Trophoblast cell (in vitro differentiated cells and primary cell): ENCODE measurements at regions not wholly inside any gene's neighbourhood (a gene's known extent, or its start where the extent isn't known, plus 50 kb on each side); places are given as distances from the start of the nearest gene placed in this dataset.

Experiments used
- DNase-seq, 2 donors: peaks; one replicate each; pipeline ENCODE4 v3.0.0-alpha.2; 2016
- H2AFZ ChIP-seq: 2 replicates; pipeline ENCODE4 v1.6.1; 2013; ENCODE audit warnings: low read length, moderate library complexity, mild to moderate bottlenecking; ENCODE audit not compliant: insufficient read depth, poor library complexity
- H2AK5ac ChIP-seq: 2 replicates; pipeline ENCODE4 v1.6.1; 2013; ENCODE audit warnings: mild to moderate bottlenecking, low read length
- H2BK120ac ChIP-seq: 2 replicates; pipeline ENCODE4 v1.6.1; 2013; ENCODE audit warnings: low read length, mild to moderate bottlenecking, moderate library complexity; ENCODE audit not compliant: insufficient read depth, poor library complexity
- H2BK12ac ChIP-seq: 2 replicates; pipeline ENCODE4 v1.6.1; 2013; ENCODE audit warnings: mild to moderate bottlenecking, low read length, moderate library complexity
- H2BK5ac ChIP-seq: 2 replicates; pipeline ENCODE4 v1.6.1; 2013; ENCODE audit warnings: low read length, low read depth, moderate library complexity, mild to moderate bottlenecking; ENCODE audit not compliant: poor library complexity
- H3K14ac ChIP-seq: 2 replicates; pipeline ENCODE4 v1.6.1; 2013; ENCODE audit warnings: mild to moderate bottlenecking, low read length
- H3K18ac ChIP-seq: 2 replicates; pipeline ENCODE4 v1.6.1; 2013; ENCODE audit warnings: mild to moderate bottlenecking, low read length
- H3K23ac ChIP-seq: 2 replicates; pipeline ENCODE4 v1.6.1; 2013; ENCODE audit warnings: low read length
- H3K27ac ChIP-seq: 2 replicates; pipeline ENCODE4 v1.5.1; 2013; ENCODE audit warnings: low read depth, mild to moderate bottlenecking, inconsistent platforms, low read length, moderate library complexity
- H3K27me3 ChIP-seq: 2 replicates; pipeline ENCODE4 v1.6.1; 2013; ENCODE audit warnings: inconsistent platforms, mild to moderate bottlenecking, low read length, moderate library complexity; ENCODE audit not compliant: insufficient read depth
- H3K36me3 ChIP-seq, 2 experiments: 1 replicate in 1 of 2; 2 replicates in 1 of 2; pipeline ENCODE4 v1.6.1; 2013; ENCODE audit warnings: low read length in 2 of 2, mild to moderate bottlenecking in 2 of 2, moderate library complexity in 1 of 2; ENCODE audit not compliant: insufficient read depth in 2 of 2, control insufficient read depth in 1 of 2
- H3K4ac ChIP-seq: 2 replicates; pipeline ENCODE4 v1.6.1; 2013; ENCODE audit warnings: low read depth, mild to moderate bottlenecking, low read length, moderate library complexity
- H3K4me1 ChIP-seq, 2 experiments: 1 replicate in 1 of 2; 2 replicates in 1 of 2; pipeline ENCODE4 v1.6.1; 2013; ENCODE audit warnings: low read length in 2 of 2, mild to moderate bottlenecking in 2 of 2, moderate library complexity in 1 of 2; ENCODE audit not compliant: insufficient read depth in 2 of 2, control insufficient read depth in 1 of 2
- H3K4me2 ChIP-seq: 2 replicates; pipeline ENCODE4 v1.6.1; 2013; ENCODE audit warnings: inconsistent platforms, mild to moderate bottlenecking, low read length, moderate library complexity
- H3K4me3 ChIP-seq: 2 replicates; pipeline ENCODE4 v1.5.1; 2013; ENCODE audit warnings: mild to moderate bottlenecking, low read depth, low read length, inconsistent platforms
- H3K79me1 ChIP-seq: one replicate; pipeline ENCODE4 v1.6.1; 2013; ENCODE audit warnings: low read length
- H3K79me2 ChIP-seq: 2 replicates; pipeline ENCODE4 v1.6.1; 2013; ENCODE audit warnings: low read length, mild to moderate bottlenecking; ENCODE audit not compliant: control insufficient read depth, insufficient read depth, poor library complexity
- H3K9ac ChIP-seq: 2 replicates; pipeline ENCODE4 v1.6.1; 2013; ENCODE audit warnings: mild to moderate bottlenecking, low read length
- H3K9me3 ChIP-seq: 2 replicates; pipeline ENCODE4 v1.6.1; 2013; ENCODE audit warnings: low read depth, mild to moderate bottlenecking, control low read depth, inconsistent platforms, low read length; ENCODE audit not compliant: insufficient read depth
- H4K12ac ChIP-seq: 2 replicates; pipeline ENCODE4 v1.6.1; 2013; ENCODE audit warnings: low read depth, mild to moderate bottlenecking, low read length, moderate library complexity
- H4K8ac ChIP-seq: 2 replicates; pipeline ENCODE4 v1.6.1; 2013; ENCODE audit warnings: low read depth, mild to moderate bottlenecking, low read length, moderate library complexity
- H4K91ac ChIP-seq: one replicate; pipeline ENCODE4 v1.6.1; 2013; ENCODE audit warnings: low read depth, mild to moderate bottlenecking, low read length, moderate library complexity
- WGBS: extraction: QIAGEN DNeasy Blood & Tissue Kit; methylation state at CpG from one replicate; pipeline ENCODE4 v1.1.7; 2013; ENCODE audit warnings: missing lambda C conversion rate; ENCODE audit not compliant: insufficient read length, insufficient coverage; ENCODE audit errors: extremely low coverage; 5-methylcytosine and 5-hydroxymethylcytosine counted together

GRCh38 chr3:110656394-110657025 lies 415.1 kb upstream of the NECTIN3 start:
- WGBS: no CpG with 5 or more reads among the region's 3 CpGs

GRCh38 chr3:110664148-110664547 lies 407.5 kb upstream of the NECTIN3 start:
- H3K79me1 ChIP-seq: no peaks in the 10 kb centered on the region
- no peaks in the 10 kb centered on the region for H3K4me1 ChIP-seq
- H3K18ac ChIP-seq: no peak overlapping the region
- H3K23ac ChIP-seq: no peak overlapping the region
- no peak overlapping the region for H3K27ac ChIP-seq
- no peak overlapping the region for H3K4me3 ChIP-seq
- WGBS: no CpG with 5 or more reads among the region's 2 CpGs
- H3K27me3 ChIP-seq: no peaks in the 10 kb centered on the region
- no peak overlapping the region for H2BK120ac ChIP-seq
- H4K12ac ChIP-seq: no peak overlapping the region
- H3K4me2 ChIP-seq: no peak overlapping the region
- no peak overlapping the region for H4K8ac ChIP-seq
- H2AFZ ChIP-seq: no peak overlapping the region
- H2BK5ac ChIP-seq: no peak overlapping the region
- H3K4ac ChIP-seq: no peak overlapping the region
- no peak overlapping the region for H4K91ac ChIP-seq
- DNase-seq: no peak
- no peak overlapping the region for H3K9ac ChIP-seq
- no peaks in the 10 kb centered on the region for H3K79me2 ChIP-seq
- H2BK12ac ChIP-seq: no peak overlapping the region
- peaks cover 2% of the 10 kb centered on the region for H3K9me3 ChIP-seq
- H2AK5ac ChIP-seq: no peak overlapping the region
- no peak overlapping the region for H3K14ac ChIP-seq
- H3K36me3 ChIP-seq: no peaks in the 10 kb centered on the region

More at GRCh38 chr3:110656394-110657025, 415.1 kb upstream of the NECTIN3 start:
- no peaks in the 10 kb centered on the region for H3K36me3 ChIP-seq
- DNase-seq: no peak
- H2AFZ ChIP-seq: no peak overlapping the region
- H3K4me1 ChIP-seq: no peaks in the 10 kb centered on the region
- no peaks in the 10 kb centered on the region for H3K27me3 ChIP-seq
- H3K79me2 ChIP-seq: no peaks in the 10 kb centered on the region
- no peak overlapping the region for H4K12ac ChIP-seq
- no peak overlapping the region for H3K4ac ChIP-seq
- H3K18ac ChIP-seq: no peak overlapping the region
- no peak overlapping the region for H3K14ac ChIP-seq
- H3K27ac ChIP-seq: no peak overlapping the region
- no peak overlapping the region for H2BK120ac ChIP-seq
- no peak overlapping the region for H3K4me2 ChIP-seq
- no peak overlapping the region for H3K9ac ChIP-seq
- H2AK5ac ChIP-seq: no peak overlapping the region
- H2BK5ac ChIP-seq: no peak overlapping the region
- H2BK12ac ChIP-seq: no peak overlapping the region
- no peak overlapping the region for H3K4me3 ChIP-seq
- no peaks in the 10 kb centered on the region for H3K79me1 ChIP-seq
- no peak overlapping the region for H3K23ac ChIP-seq
- H4K8ac ChIP-seq: no peak overlapping the region
- no peak overlapping the region for H4K91ac ChIP-seq
- H3K9me3 ChIP-seq: no peaks in the 10 kb centered on the region

- Histone ChIP-seq H2AFZ (no peak overlapping the region), H3K4me1 (no peaks in the 10 kb centered on the region), H3K4me3 (no peak overlapping the region), H3K9me3 (peaks cover 10% of the 10 kb centered on the region), H3K18ac (no peak overlapping the region), H3K4ac (no peak overlapping the region), H3K79me2 (no peaks in the 10 kb centered on the region), H2BK12ac (no peak overlapping the region), H3K36me3 (peaks cover 0 to 4% of the 10 kb centered on the region in 2 experiments), H3K9ac (no peak overlapping the region), H4K12ac (no peak overlapping the region), H2AK5ac (no peak overlapping the region), H2BK120ac (no peak overlapping the region), H2BK5ac (no peak overlapping the region), H4K91ac (no peak overlapping the region), H4K8ac (no peak overlapping the region), H3K14ac (no peak overlapping the region), H3K27me3 (no peaks in the 10 kb centered on the region), H3K27ac (no peak overlapping the region), H3K79me1 (no peaks in the 10 kb centered on the region), H3K23ac (no peak overlapping the region), H3K4me2 (no peak overlapping the region)
- WGBS: no CpG with 5 or more reads among the region's 2 CpGs
- no peak for DNase-seq
Measured at GRCh38 chr3:110666495-110666894, 405.1 kb upstream of the NECTIN3 start.

- no peak overlapping the region for H3K27ac ChIP-seq
- H3K36me3 ChIP-seq: peaks cover 0 to 4% of the 10 kb centered on the region in 2 experiments
- no peak overlapping the region for H2AFZ ChIP-seq
- no peak overlapping the region for H3K4ac ChIP-seq
- H3K79me1 ChIP-seq: no peaks in the 10 kb centered on the region
- H2BK12ac ChIP-seq: no peak overlapping the region
- H3K79me2 ChIP-seq: no peaks in the 10 kb centered on the region
- H2BK120ac ChIP-seq: no peak overlapping the region
- no peak overlapping the region for H3K14ac ChIP-seq
- DNase-seq: no peak
- peaks cover 11% of the 10 kb centered on the region for H3K9me3 ChIP-seq
- H3K23ac ChIP-seq: no peak overlapping the region
- H4K12ac ChIP-seq: no peak overlapping the region
- no peak overlapping the region for H3K4me2 ChIP-seq
- H2BK5ac ChIP-seq: no peak overlapping the region
- H3K9ac ChIP-seq: no peak overlapping the region
- no peak overlapping the region for H4K8ac ChIP-seq
- no peak overlapping the region for H3K18ac ChIP-seq
- H3K27me3 ChIP-seq: no peaks in the 10 kb centered on the region
- H3K4me3 ChIP-seq: no peak overlapping the region
- H4K91ac ChIP-seq: no peak overlapping the region
- no peaks in the 10 kb centered on the region for H3K4me1 ChIP-seq
- no CpG with 5 or more reads among the region's 2 CpGs for WGBS
- no peak overlapping the region for H2AK5ac ChIP-seq
Measured at GRCh38 chr3:110667216-110667615, 404.4 kb upstream of the NECTIN3 start.
